Endothelial cell of umbilical vein (primary cell): ENCODE measurements at regions not wholly inside any gene's neighbourhood (a gene's known extent, or its start where the extent isn't known, plus 50 kb on each side); places are given as distances from the start of the nearest gene placed in this dataset.

Source experiments
- BruUV-seq: library from RNA; stranded (reverse); fragments of 400-500 nt; replicated peaks from 2 replicates; lab custom pipeline; 2021; lab: Mats Ljungman, UMichigan
- CTCF ChIA-PET: fragments of 300-600, 350-600 bp; sonication (Branson Sonifier 250); formaldehyde crosslinking; loops from one replicate; lab custom pipeline; 2021; ENCODE audit warnings: antibody characterized with exemption, inconsistent platforms; lab: Charles Lee
- POLR2A ChIA-PET: fragments of 300-600, 350-600 bp; sonication (Branson Sonifier 250); formaldehyde crosslinking; loops from one replicate; lab custom pipeline; 2021; ENCODE audit warnings: antibody characterized with exemption, inconsistent platforms; lab: Charles Lee
- DNase-seq: peaks from one replicate; pipeline ENCODE4 v3.0.0-alpha.2; 2011; ENCODE audit warnings: low read depth, low spot score
- FAIRE-seq: peaks from 2 replicates; lab custom pipeline; 2011; peaks lifted over from hg19 to GRCh38; lab: Jason Lieb, UNC
- H2AFZ ChIP-seq: 2 replicates; pipeline ENCODE4 v1.6.0; 2012; ENCODE audit warnings: low read depth, low read length, control low read depth, inconsistent platforms
- H3K27ac ChIP-seq: 2 replicates; pipeline ENCODE4 v1.5.1; 2011; ENCODE audit warnings: low read depth, mild to moderate bottlenecking, control low read depth, low read length, moderate library complexity; ENCODE audit not compliant: insufficient read depth
- H3K27me3 ChIP-seq, 2 experiments: 2 replicates each; pipeline versions ENCODE4 v1.6.0 to v1.6.1; 2011; ENCODE audit warnings: low read length in 2 of 2, mixed read lengths in 1 of 2; ENCODE audit not compliant: control insufficient read depth in 2 of 2, insufficient read depth in 2 of 2
- H3K36me3 ChIP-seq, 2 experiments: 2 replicates in 1 of 2; 3 replicates in 1 of 2; pipeline ENCODE4 v1.5.1; 2011; ENCODE audit warnings: low read length in 2 of 2, mild to moderate bottlenecking in 1 of 2, moderate library complexity in 1 of 2; ENCODE audit not compliant: control insufficient read depth in 2 of 2, insufficient read depth in 2 of 2; ENCODE audit errors: extremely low read depth in 1 of 2
- H3K4me1 ChIP-seq: 3 replicates; pipeline ENCODE4 v1.5.1; 2011; ENCODE audit warnings: mild to moderate bottlenecking, low read length; ENCODE audit not compliant: control insufficient read depth, insufficient read depth; ENCODE audit errors: extremely low read depth
- H3K4me2 ChIP-seq: 2 replicates; pipeline ENCODE4 v1.6.1; 2011; ENCODE audit warnings: low read length, control low read depth, mixed read lengths; ENCODE audit not compliant: insufficient read depth
- H3K4me3 ChIP-seq, 3 experiments: fragments of 200-600 bp in 1 of 3; sonication (generic), shearing (Covaris generic) in 1 of 3; replicated peaks in 1 of 3; 2 replicates each; pipeline ENCODE4 v1.5.1; 2011 to 2016; ENCODE audit warnings: control low read depth in 3 of 3, low read length in 3 of 3, mild to moderate bottlenecking in 2 of 3, inconsistent platforms in 1 of 3, low read depth in 1 of 3, moderate library complexity in 1 of 3; ENCODE audit not compliant: insufficient read depth in 1 of 3
- H3K79me2 ChIP-seq: 2 replicates; pipeline ENCODE4 v1.6.0; 2012; ENCODE audit warnings: low read length, inconsistent platforms; ENCODE audit not compliant: control insufficient read depth, insufficient read depth
- H3K9ac ChIP-seq: replicated peaks from 2 replicates; pipeline ENCODE3; 2011; ENCODE audit warnings: low read length, control low read depth; ENCODE audit not compliant: insufficient read depth; ENCODE audit errors: extremely low read depth
- H3K9me1 ChIP-seq: replicated peaks from 3 replicates; pipeline ENCODE4 v1.6.0; 2011; ENCODE audit warnings: mild to moderate bottlenecking, low read length; ENCODE audit not compliant: control insufficient read depth, insufficient read depth; ENCODE audit errors: extremely low read depth
- H3K9me3 ChIP-seq: replicated peaks from 2 replicates; pipeline ENCODE4 v1.5.1; 2012; ENCODE audit warnings: low read length, inconsistent platforms; ENCODE audit not compliant: control insufficient read depth, insufficient read depth
- H4K20me1 ChIP-seq: replicated peaks from 2 replicates; pipeline ENCODE3; 2011; ENCODE audit warnings: mild to moderate bottlenecking, low read length; ENCODE audit not compliant: control insufficient read depth, insufficient read depth; ENCODE audit errors: extremely low read depth
- CTCF ChIP-seq, 2 donors: IDR thresholded peaks; 1 replicate in 1 of 2; 2 replicates in 1 of 2; pipeline ENCODE4 v1.5.1; 2011; ENCODE audit warnings: low read length in 2 of 2, mild to moderate bottlenecking in 2 of 2, moderate library complexity in 2 of 2, control low read depth in 1 of 2, inconsistent platforms in 1 of 2, low read depth in 1 of 2; ENCODE audit not compliant: insufficient read depth in 1 of 2; ENCODE audit errors: extremely low read depth in 1 of 2
- EZH2 ChIP-seq: IDR thresholded peaks from 2 replicates; pipeline ENCODE4 v1.6.1; 2012; ENCODE audit warnings: borderline replicate concordance, low read depth, mild to moderate bottlenecking, moderate library complexity, low read length, inconsistent platforms; ENCODE audit not compliant: severe bottlenecking
- FOS ChIP-seq: IDR thresholded peaks from 2 replicates; pipeline ENCODE4 v1.6.1; 2011; ENCODE audit warnings: mild to moderate bottlenecking, low read length, moderate library complexity, borderline replicate concordance; ENCODE audit not compliant: insufficient read depth
- GATA2 ChIP-seq: IDR thresholded peaks from 2 replicates; pipeline ENCODE4 v1.7.0; 2011; ENCODE audit warnings: low read depth, mild to moderate bottlenecking, moderate library complexity, mixed read lengths, low read length; ENCODE audit not compliant: insufficient read length, insufficient read depth
- JUN ChIP-seq: IDR thresholded peaks from 2 replicates; pipeline ENCODE4 v1.6.1; 2011; ENCODE audit warnings: borderline replicate concordance, low read depth; ENCODE audit not compliant: insufficient read length, insufficient read depth
- MAX ChIP-seq: IDR thresholded peaks from 2 replicates; pipeline ENCODE4 v1.6.1; 2011; ENCODE audit not compliant: insufficient read depth, insufficient read length
- MYC ChIP-seq: IDR thresholded peaks from one replicate; pipeline ENCODE4 v1.6.1; 2011; ENCODE audit warnings: mild to moderate bottlenecking, low read depth, low read length
- POLR2A ChIP-seq: IDR thresholded peaks from 2 replicates; pipeline ENCODE4 v1.6.1; 2012; ENCODE audit warnings: low read depth, mild to moderate bottlenecking, control low read depth, low read length
- POLR2AphosphoS5 ChIP-seq: IDR thresholded peaks from 2 replicates; pipeline ENCODE4 v1.6.1; 2012; ENCODE audit warnings: low read depth, mild to moderate bottlenecking, control low read depth, low read length, moderate library complexity; ENCODE audit not compliant: insufficient read depth
- dilution Hi-C: fragments of 300-500 bp; cut with MboI; formaldehyde crosslinking; loops from one replicate; pipeline ENCODE4 v1.15.0; 2019; ENCODE audit warnings: low sequenced_read_pairs; ENCODE audit not compliant: extremely low pct_ligation_motif_present
- intact Hi-C: fragments of 100-400 bp; cut with micrococcal nuclease; formaldehyde crosslinking; loops from one replicate; pipeline ENCODE4 v1.10.0; 2022

GRCh38 chr6:14920276-14920675, 325.6 kb upstream of the JARID2 start:
- DNase-seq (no peak), FAIRE-seq (no peak)
- Histone ChIP-seq H3K9me1 (no peaks in the 10 kb centered on the region), H3K4me3 (no peak overlapping the region), H3K27me3 (no peaks in the 10 kb centered on the region), H3K4me1 (no peaks in the 10 kb centered on the region), H3K9ac (no peak overlapping the region), H3K27ac (no peak overlapping the region), H2AFZ (no peak overlapping the region), H3K9me3 (no peaks in the 10 kb centered on the region), H3K4me2 (no peak overlapping the region), H3K36me3 (no peaks in the 10 kb centered on the region), H4K20me1 (no peaks in the 10 kb centered on the region), H3K79me2 (no peaks in the 10 kb centered on the region)
- BruUV-seq, result no TSS peak
- intact Hi-C loops, result no loop called here
- ChIA-PET CTCF (no interaction called here), POLR2A (no interaction called here)
- no peak for TF ChIP-seq FOS
- no peak for TF ChIP-seq MAX
- no peak for TF ChIP-seq MYC
- TF ChIP-seq POLR2AphosphoS5, result no peak
- no peak for TF ChIP-seq CTCF (IDR thresholded peaks at IDR 0.05; ENCODE audit: extremely low read depth in 1 of 2, insufficient read depth in 1 of 2, low read depth in 1 of 2, low read length in 2 of 2)
- no peak for TF ChIP-seq GATA2
- no peak for TF ChIP-seq EZH2
- TF ChIP-seq POLR2A, result no peak
- no peak for TF ChIP-seq JUN
- dilution Hi-C loops, result no loop called here
